ENCODE measurements at regions not wholly inside any gene's neighbourhood (a gene's known extent, or its start where the extent isn't known, plus 50 kb on each side); places are given as distances from the start of the nearest gene placed in this dataset.

GRCh38 chr2:198913394-198914152 is 544.2 kb downstream of the SATB2 start:
- Mint-ChIP-seq H3K27me3 (ENCODE audit: insufficient read depth) (no peaks in the 10 kb centered on the region), H3K9me3 (peaks cover 8% of the 10 kb centered on the region), H3K36me3 (ENCODE audit: low read depth) (no peaks in the 10 kb centered on the region), H3K4me3 (no peak overlapping the region), H3K4me1 (no peaks in the 10 kb centered on the region), H3K27ac (no peak overlapping the region)
- no peak for TF ChIP-seq CTCF (conservative IDR thresholded peaks at IDR 0.05)
- DNase-seq = no peak
- no peaks in the 10 kb centered on the region for H3K36me3 ChIP-seq (ENCODE audit: control insufficient read depth, insufficient read depth, low read length)
- H3K27me3 ChIP-seq (ENCODE audit: control insufficient read depth, insufficient read depth, low read length, poor library complexity, severe bottlenecking) = no peaks in the 10 kb centered on the region
- H3K4me1 ChIP-seq (ENCODE audit: control insufficient read depth, insufficient read depth, low read length) = no peaks in the 10 kb centered on the region
- H3K27ac ChIP-seq (ENCODE audit: low read depth, low read length) = no peak overlapping the region
- peaks cover 6% of the 10 kb centered on the region for H3K9me3 ChIP-seq (ENCODE audit: control insufficient read depth, low read length)
- no peak overlapping the region for H3K9ac ChIP-seq (ENCODE audit: extremely low read depth, low read length, poor library complexity, severe bottlenecking)
- no peak overlapping the region for H3K4me3 ChIP-seq (ENCODE audit: low read length)

- no peak for DNase-seq
- no peak for TF ChIP-seq CTCF (conservative IDR thresholded peaks at IDR 0.05)
- H3K4me3 Mint-ChIP-seq = no peak overlapping the region
Measured at GRCh38 chr2:198909525-198910267, 548.0 kb downstream of the SATB2 start.

DNA sequence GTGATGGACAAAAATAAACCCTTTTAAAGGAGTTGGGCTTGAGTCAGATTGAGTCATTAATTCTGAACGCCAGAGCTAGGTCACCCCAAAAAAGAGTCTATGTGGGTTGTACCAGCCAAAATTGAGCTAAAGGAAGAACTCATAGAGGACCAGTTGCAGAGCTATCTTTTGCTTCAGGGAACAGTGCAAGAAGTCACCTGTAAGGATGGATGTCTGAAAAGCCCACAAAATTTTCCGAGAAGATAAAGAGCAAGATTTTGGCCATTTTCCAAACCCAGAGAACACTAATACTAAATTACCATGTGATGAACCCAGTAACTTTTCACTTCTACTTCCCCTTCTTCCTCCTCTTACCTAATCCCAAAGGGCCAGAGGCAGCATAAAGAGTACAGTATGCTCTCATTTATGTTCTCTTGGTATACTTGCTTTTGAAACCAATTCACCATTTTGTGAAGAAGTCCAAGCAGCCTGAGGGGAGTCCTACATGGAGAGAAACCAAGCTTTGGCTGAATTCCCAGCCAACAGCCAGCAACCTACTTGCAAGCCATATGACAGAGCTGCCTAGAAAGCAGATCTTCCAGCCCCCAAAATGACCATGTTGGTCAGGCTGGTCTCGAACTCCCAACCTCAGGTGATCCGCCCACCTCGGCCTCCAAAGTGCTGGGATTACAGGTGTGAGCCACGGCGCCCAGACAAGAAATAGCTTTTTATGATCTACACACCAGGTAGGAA is 551.7 kb downstream of the SATB2 start:
- no peak overlapping the region for H3K27ac Mint-ChIP-seq
- no peaks in the 10 kb centered on the region for H3K27me3 ChIP-seq (ENCODE audit: control insufficient read depth, insufficient read depth, low read length, poor library complexity, severe bottlenecking)
- TF ChIP-seq CTCF (conservative IDR thresholded peaks at IDR 0.05) = no peak
- no peaks in the 10 kb centered on the region for H3K4me1 ChIP-seq (ENCODE audit: control insufficient read depth, insufficient read depth, low read length)
- no peak for DNase-seq
- no peak overlapping the region for H3K9ac ChIP-seq (ENCODE audit: extremely low read depth, low read length, poor library complexity, severe bottlenecking)
- H3K9me3 ChIP-seq (ENCODE audit: control insufficient read depth, low read length) = no peaks in the 10 kb centered on the region
- WGBS, 2 experiments (ENCODE audit: insufficient coverage in 1 of 2, insufficient read length in 1 of 2) = 68 to 79% methylated on average over 4 to 7 of the region's 7 CpGs
- H3K36me3 Mint-ChIP-seq (ENCODE audit: low read depth) = no peaks in the 10 kb centered on the region
- H3K4me3 ChIP-seq (ENCODE audit: low read length) = no peak overlapping the region
- no peaks in the 10 kb centered on the region for H3K36me3 ChIP-seq (ENCODE audit: control insufficient read depth, insufficient read depth, low read length)
- no peak overlapping the region for H3K27ac ChIP-seq (ENCODE audit: low read depth, low read length)
- H3K4me3 Mint-ChIP-seq = no peak overlapping the region
- no peaks in the 10 kb centered on the region for H3K9me3 Mint-ChIP-seq
- H3K27me3 Mint-ChIP-seq (ENCODE audit: insufficient read depth) = no peaks in the 10 kb centered on the region
- H3K4me1 Mint-ChIP-seq = no peaks in the 10 kb centered on the region

More at GRCh38 chr2:198909525-198910267, 548.0 kb downstream of the SATB2 start:
- Mint-ChIP-seq H3K27me3 (ENCODE audit: insufficient read depth) (no peaks in the 10 kb centered on the region), H3K27ac (no peak overlapping the region), H3K9me3 (peaks cover 8% of the 10 kb centered on the region), H3K36me3 (ENCODE audit: low read depth) (no peaks in the 10 kb centered on the region), H3K4me1 (no peaks in the 10 kb centered on the region)
- no peak overlapping the region for H3K27ac ChIP-seq (ENCODE audit: low read depth, low read length)
- 94% methylated on average over 1 of the region's 2 CpGs; no CpG with 5 or more reads in 1 of the 2 experiments for WGBS, 2 experiments (ENCODE audit: insufficient coverage in 1 of 2, insufficient read length in 1 of 2)
- H3K9me3 ChIP-seq (ENCODE audit: control insufficient read depth, low read length) = peaks cover 6% of the 10 kb centered on the region
- H3K27me3 ChIP-seq (ENCODE audit: control insufficient read depth, insufficient read depth, low read length, poor library complexity, severe bottlenecking) = no peaks in the 10 kb centered on the region
- H3K36me3 ChIP-seq (ENCODE audit: control insufficient read depth, insufficient read depth, low read length) = no peaks in the 10 kb centered on the region
- H3K4me1 ChIP-seq (ENCODE audit: control insufficient read depth, insufficient read depth, low read length) = no peaks in the 10 kb centered on the region
- no peak overlapping the region for H3K4me3 ChIP-seq (ENCODE audit: low read length)
- no peak overlapping the region for H3K9ac ChIP-seq (ENCODE audit: extremely low read depth, low read length, poor library complexity, severe bottlenecking)

All from endodermal cell (in vitro differentiated cells).